B cell (primary cell): ENCODE measurements at regions not wholly inside any gene's neighbourhood (a gene's known extent, or its start where the extent isn't known, plus 50 kb on each side); places are given as distances from the start of the nearest gene placed in this dataset.

Experiments
- CTCF ChIP-seq: fragments of 200-600 bp; IDR thresholded peaks from one replicate; pipeline ENCODE4 v1.8.0; 2022; ENCODE audit warnings: antibody characterized with exemption, mild to moderate bottlenecking
- EZH2 ChIP-seq: IDR thresholded peaks from 2 replicates; pipeline ENCODE4 v1.6.1; 2012; ENCODE audit warnings: borderline replicate concordance, low read depth, mild to moderate bottlenecking, moderate library complexity, low read length; ENCODE audit not compliant: insufficient read depth, poor library complexity, severe bottlenecking

- TF ChIP-seq CTCF (no peak), EZH2 (no peak)
Measured at GRCh38 chr11:110015695-110016094, 77.5 kb upstream of the ZC3H12C start.
